CD14-positive monocyte (primary cell): ENCODE measurements at regions not wholly inside any gene's neighbourhood (a gene's known extent, or its start where the extent isn't known, plus 50 kb on each side); places are given as distances from the start of the nearest gene placed in this dataset.

Experiments
- DNase-seq, 3 donors: peaks; one replicate each; pipeline ENCODE4 v3.0.0-alpha.2; 2011 to 2022
- H2AFZ ChIP-seq: 2 replicates; pipeline ENCODE4 v1.6.0; 2012; ENCODE audit warnings: mild to moderate bottlenecking, low read depth, low read length, inconsistent platforms; ENCODE audit not compliant: insufficient read depth, poor library complexity, severe bottlenecking
- H3K27ac ChIP-seq, 2 donors: 1 replicate in 1 of 2; 2 replicates in 1 of 2; pipeline ENCODE4 v1.5.1; 2012 to 2013; ENCODE audit warnings: low read length in 2 of 2, control low read depth in 1 of 2, inconsistent platforms in 1 of 2, low read depth in 1 of 2, mild to moderate bottlenecking in 1 of 2
- H3K27me3 ChIP-seq, 2 donors: one replicate each; pipeline versions ENCODE4 v1.6.0 to v1.6.1; 2011 to 2013; ENCODE audit warnings: low read length in 2 of 2; ENCODE audit not compliant: control insufficient read depth in 2 of 2, insufficient read depth in 2 of 2
- H3K36me3 ChIP-seq, 2 donors: replicated peaks in 1 of 2; 1 replicate in 1 of 2; 2 replicates in 1 of 2; pipeline versions ENCODE4 v1.5.1 to v1.6.1; 2012 to 2013; ENCODE audit warnings: low read length in 2 of 2, control low read depth in 1 of 2, inconsistent platforms in 1 of 2, mild to moderate bottlenecking in 1 of 2; ENCODE audit not compliant: insufficient read depth in 2 of 2, control insufficient read depth in 1 of 2
- H3K4me1 ChIP-seq, 2 donors: 1 replicate in 1 of 2; 2 replicates in 1 of 2; pipeline versions ENCODE4 v1.5.1 to v1.6.1; 2012 to 2013; ENCODE audit warnings: low read length in 2 of 2, control low read depth in 1 of 2, inconsistent platforms in 1 of 2, mild to moderate bottlenecking in 1 of 2, moderate library complexity in 1 of 2; ENCODE audit not compliant: insufficient read depth in 2 of 2, control insufficient read depth in 1 of 2
- H3K4me2 ChIP-seq: replicated peaks from 2 replicates; pipeline ENCODE3; 2012; ENCODE audit warnings: low read length, moderate library complexity, mild to moderate bottlenecking; ENCODE audit not compliant: poor library complexity, severe bottlenecking; ENCODE audit errors: extremely low read depth
- H3K4me3 ChIP-seq, 3 experiments: fragments of 200-600 bp in 1 of 3; sonication (generic) in 1 of 3; replicated peaks in 1 of 3; 1 replicate in 2 of 3; 2 replicates in 1 of 3; pipeline ENCODE4 v1.5.1; 2011 to 2013; ENCODE audit warnings: low read length in 3 of 3, mild to moderate bottlenecking in 3 of 3, control low read depth in 2 of 3, low read depth in 2 of 3, inconsistent platforms in 1 of 3, moderate library complexity in 1 of 3
- H3K79me2 ChIP-seq: 2 replicates; pipeline ENCODE4 v1.6.0; 2012; ENCODE audit warnings: mild to moderate bottlenecking, control low read depth, inconsistent platforms, low read length, moderate library complexity; ENCODE audit not compliant: insufficient read depth
- H3K9ac ChIP-seq: 2 replicates; pipeline ENCODE4 v1.6.0; 2017; ENCODE audit warnings: low read length, mild to moderate bottlenecking; ENCODE audit not compliant: insufficient read depth, poor library complexity, severe bottlenecking
- H3K9me3 ChIP-seq, 2 donors: replicated peaks in 1 of 2; 1 replicate in 1 of 2; 2 replicates in 1 of 2; pipeline versions ENCODE4 v1.5.1 to v1.6.1; 2012 to 2013; ENCODE audit warnings: low read length in 2 of 2, control low read depth in 1 of 2; ENCODE audit not compliant: control insufficient read depth in 1 of 2, insufficient read depth in 1 of 2
- H4K20me1 ChIP-seq: 2 replicates; pipeline ENCODE4 v1.6.0; 2012; ENCODE audit warnings: mild to moderate bottlenecking, low read length, control low read depth, moderate library complexity; ENCODE audit not compliant: insufficient read depth
- H3K27ac Mint-ChIP-seq, 7 donors: one replicate each; pipeline ENCODE4 v1.8.0; 2020; ENCODE audit warnings: mild to moderate bottlenecking in 7 of 7, mixed read lengths in 7 of 7, moderate library complexity in 6 of 7, inconsistent platforms in 2 of 7
- H3K27me3 Mint-ChIP-seq, 3 donors: one replicate each; pipeline ENCODE4 v1.8.0; 2021 to 2022; ENCODE audit warnings: low read depth in 3 of 3, mild to moderate bottlenecking in 3 of 3, mixed read lengths in 3 of 3, moderate library complexity in 3 of 3, inconsistent platforms in 1 of 3
- H3K36me3 Mint-ChIP-seq, 2 donors: one replicate each; pipeline ENCODE4 v1.8.0; 2020; ENCODE audit warnings: mixed read lengths in 2 of 2, inconsistent platforms in 1 of 2, mild to moderate bottlenecking in 1 of 2
- H3K4me1 Mint-ChIP-seq: one replicate; pipeline ENCODE4 v1.8.0; 2020; ENCODE audit warnings: mild to moderate bottlenecking, mixed read lengths
- H3K4me3 Mint-ChIP-seq, 2 donors: one replicate each; pipeline ENCODE4 v1.8.0; 2020; ENCODE audit warnings: mild to moderate bottlenecking in 2 of 2, mixed read lengths in 2 of 2, moderate library complexity in 1 of 2
- H3K9me3 Mint-ChIP-seq, 7 donors: one replicate each; pipeline ENCODE4 v1.8.0; 2020 to 2022; ENCODE audit warnings: mixed read lengths in 7 of 7, mild to moderate bottlenecking in 6 of 7, moderate library complexity in 6 of 7, inconsistent platforms in 2 of 7
- WGBS: methylation state at CpG from one replicate; pipeline ENCODE4 v1.1.5; 2013; ENCODE audit warnings: missing lambda C conversion rate; ENCODE audit not compliant: insufficient coverage; 5-methylcytosine and 5-hydroxymethylcytosine counted together
- intact Hi-C, 2 donors: fragments of 100-400 bp; cut with micrococcal nuclease; formaldehyde crosslinking; loops; one replicate each; pipeline versions ENCODE4 v1.15.0 to v1.15.1; 2023
- TF ChIP-seq, protein P1 (sequence below): fragments of 200-600 bp; IDR thresholded peaks from one replicate; pipeline ENCODE4 v1.8.0; 2022; ENCODE audit warnings: antibody characterized with exemption, mild to moderate bottlenecking

DNA sequence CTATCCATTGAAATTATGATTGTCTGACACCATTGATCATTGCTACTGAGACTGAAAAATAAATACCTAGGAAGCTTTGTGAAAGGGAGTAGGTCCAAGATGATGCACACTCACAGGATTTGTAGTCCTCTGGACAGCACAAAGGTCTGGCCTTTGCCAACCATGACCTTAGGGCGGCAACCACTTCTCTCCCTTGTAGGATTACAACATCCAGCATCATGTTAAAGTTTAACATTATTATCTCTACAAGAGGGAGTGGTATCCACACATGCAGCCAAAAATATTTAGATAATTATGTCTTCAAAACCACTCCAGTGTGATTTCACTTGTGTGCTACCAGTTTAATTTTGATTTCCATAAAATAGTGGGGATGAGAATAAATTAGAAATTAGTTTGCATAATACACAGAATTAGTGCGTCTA lies 51.1 kb upstream of the NHSL1 start:
- Histone ChIP-seq H2AFZ (no peak overlapping the region), H3K9ac (no peak overlapping the region), H3K27me3 (no peaks in the 10 kb centered on the region), H3K79me2 (no peaks in the 10 kb centered on the region), H3K4me3 (no peak overlapping the region), H4K20me1 (no peaks in the 10 kb centered on the region), H3K4me2 (no peak overlapping the region), H3K9me3 (no peaks in the 10 kb centered on the region), H3K27ac (no peak overlapping the region), H3K4me1 (no peaks in the 10 kb centered on the region), H3K36me3 (no peaks in the 10 kb centered on the region)
- 100% methylated on average over 1 of the region's 2 CpGs for WGBS
- intact Hi-C loops = no loop called here
- H3K4me1 Mint-ChIP-seq = peaks cover 8% of the 10 kb centered on the region
- TF ChIP-seq, protein P1, sequence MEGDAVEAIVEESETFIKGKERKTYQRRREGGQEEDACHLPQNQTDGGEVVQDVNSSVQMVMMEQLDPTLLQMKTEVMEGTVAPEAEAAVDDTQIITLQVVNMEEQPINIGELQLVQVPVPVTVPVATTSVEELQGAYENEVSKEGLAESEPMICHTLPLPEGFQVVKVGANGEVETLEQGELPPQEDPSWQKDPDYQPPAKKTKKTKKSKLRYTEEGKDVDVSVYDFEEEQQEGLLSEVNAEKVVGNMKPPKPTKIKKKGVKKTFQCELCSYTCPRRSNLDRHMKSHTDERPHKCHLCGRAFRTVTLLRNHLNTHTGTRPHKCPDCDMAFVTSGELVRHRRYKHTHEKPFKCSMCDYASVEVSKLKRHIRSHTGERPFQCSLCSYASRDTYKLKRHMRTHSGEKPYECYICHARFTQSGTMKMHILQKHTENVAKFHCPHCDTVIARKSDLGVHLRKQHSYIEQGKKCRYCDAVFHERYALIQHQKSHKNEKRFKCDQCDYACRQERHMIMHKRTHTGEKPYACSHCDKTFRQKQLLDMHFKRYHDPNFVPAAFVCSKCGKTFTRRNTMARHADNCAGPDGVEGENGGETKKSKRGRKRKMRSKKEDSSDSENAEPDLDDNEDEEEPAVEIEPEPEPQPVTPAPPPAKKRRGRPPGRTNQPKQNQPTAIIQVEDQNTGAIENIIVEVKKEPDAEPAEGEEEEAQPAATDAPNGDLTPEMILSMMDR = no peak
- H3K36me3 Mint-ChIP-seq = no peaks in the 10 kb centered on the region
- no peak for DNase-seq
- H3K27ac Mint-ChIP-seq = no peak overlapping the region
- peaks cover 0 to 4% (median under 1%) of the 10 kb centered on the region in 3 donors for H3K27me3 Mint-ChIP-seq
- H3K4me3 Mint-ChIP-seq = no peak overlapping the region
- no peaks in the 10 kb centered on the region for H3K9me3 Mint-ChIP-seq

DNA sequence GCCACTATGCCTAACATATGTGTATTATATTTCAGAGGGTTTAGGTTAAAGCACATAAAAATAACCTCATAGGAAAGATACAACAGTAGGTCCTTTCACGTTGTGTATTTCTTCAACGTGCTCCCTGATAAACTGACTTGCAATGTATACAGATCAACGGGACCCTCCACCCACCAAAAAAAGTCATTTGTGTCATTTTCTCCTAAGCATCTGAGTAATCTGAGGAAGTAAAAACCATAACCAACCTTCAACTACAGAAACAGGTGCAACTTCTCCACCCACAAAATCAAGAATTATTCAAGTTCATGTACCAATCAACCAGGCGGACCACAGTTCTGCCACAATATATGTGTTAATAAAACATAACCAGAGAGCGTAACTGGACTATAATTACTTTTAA lies 54.9 kb upstream of the NHSL1 start:
- no peak overlapping the region for H3K4me3 ChIP-seq
- H3K36me3 ChIP-seq = no peaks in the 10 kb centered on the region
- no peak overlapping the region for H3K4me2 ChIP-seq
- 95% methylated on average over 3 of the region's 5 CpGs for WGBS
- no peak overlapping the region for H3K27ac Mint-ChIP-seq
- H3K4me1 Mint-ChIP-seq = peaks cover 8% of the 10 kb centered on the region
- H3K27me3 ChIP-seq = no peaks in the 10 kb centered on the region
- no peaks in the 10 kb centered on the region for H4K20me1 ChIP-seq
- H3K36me3 Mint-ChIP-seq = no peaks in the 10 kb centered on the region
- H3K4me1 ChIP-seq = no peaks in the 10 kb centered on the region
- no peaks in the 10 kb centered on the region for H3K9me3 ChIP-seq
- H3K9me3 Mint-ChIP-seq = peaks cover 0 to under 1% (median 0%) of the 10 kb centered on the region in 7 donors
- H3K9ac ChIP-seq = no peak overlapping the region
- H3K79me2 ChIP-seq = no peaks in the 10 kb centered on the region
- H2AFZ ChIP-seq = no peak overlapping the region
- intact Hi-C loops = no loop called here
- TF ChIP-seq, protein P1 = no peak
- DNase-seq = no peak
- H3K4me3 Mint-ChIP-seq = no peak overlapping the region
- peaks cover 0 to 3% (median 0%) of the 10 kb centered on the region in 3 donors for H3K27me3 Mint-ChIP-seq
- H3K27ac ChIP-seq = no peak overlapping the region
